ENCODE measurements at regions not wholly inside any gene's neighbourhood (a gene's known extent, or its start where the extent isn't known, plus 50 kb on each side); places are given as distances from the start of the nearest gene placed in this dataset.

DNA sequence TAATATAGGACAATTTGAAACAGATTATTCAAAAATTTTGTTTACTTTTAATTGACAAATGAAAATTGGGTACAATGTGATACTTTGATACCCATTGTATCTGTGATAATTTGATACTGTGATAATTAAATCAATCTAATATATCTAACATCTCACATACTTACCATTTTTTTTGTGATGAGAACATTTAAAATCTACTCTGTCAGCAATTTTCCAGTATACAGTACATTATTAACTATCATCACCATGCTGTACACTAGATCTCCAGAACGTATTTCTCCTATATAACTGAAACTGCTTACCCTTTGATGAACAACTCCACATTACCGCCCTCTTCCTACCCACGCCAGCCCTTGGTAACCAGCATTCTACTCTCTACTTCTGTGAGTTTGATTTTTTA, 139.7 kb upstream of the TFPI start:
- TF ChIP-seq, protein P1, sequence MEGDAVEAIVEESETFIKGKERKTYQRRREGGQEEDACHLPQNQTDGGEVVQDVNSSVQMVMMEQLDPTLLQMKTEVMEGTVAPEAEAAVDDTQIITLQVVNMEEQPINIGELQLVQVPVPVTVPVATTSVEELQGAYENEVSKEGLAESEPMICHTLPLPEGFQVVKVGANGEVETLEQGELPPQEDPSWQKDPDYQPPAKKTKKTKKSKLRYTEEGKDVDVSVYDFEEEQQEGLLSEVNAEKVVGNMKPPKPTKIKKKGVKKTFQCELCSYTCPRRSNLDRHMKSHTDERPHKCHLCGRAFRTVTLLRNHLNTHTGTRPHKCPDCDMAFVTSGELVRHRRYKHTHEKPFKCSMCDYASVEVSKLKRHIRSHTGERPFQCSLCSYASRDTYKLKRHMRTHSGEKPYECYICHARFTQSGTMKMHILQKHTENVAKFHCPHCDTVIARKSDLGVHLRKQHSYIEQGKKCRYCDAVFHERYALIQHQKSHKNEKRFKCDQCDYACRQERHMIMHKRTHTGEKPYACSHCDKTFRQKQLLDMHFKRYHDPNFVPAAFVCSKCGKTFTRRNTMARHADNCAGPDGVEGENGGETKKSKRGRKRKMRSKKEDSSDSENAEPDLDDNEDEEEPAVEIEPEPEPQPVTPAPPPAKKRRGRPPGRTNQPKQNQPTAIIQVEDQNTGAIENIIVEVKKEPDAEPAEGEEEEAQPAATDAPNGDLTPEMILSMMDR (IDR thresholded peaks at IDR 0.05), result no peak
- TF ChIP-seq POLR2A (IDR thresholded peaks at IDR 0.05), result no peak

All from adrenal gland (tissue), 5 donors.